A549 (cell line): ENCODE measurements at regions not wholly inside any gene's neighbourhood (a gene's known extent, or its start where the extent isn't known, plus 50 kb on each side); places are given as distances from the start of the nearest gene placed in this dataset.

Source experiments
- ATAC-seq, 2 experiments: fragments of 200-7000 bp in 1 of 2; fragments of >200 bp in 1 of 2; cut with Nextera tagmentation in 1 of 2; cut with Tn5 transposase in 1 of 2; 3 replicates each; pipeline versions ENCODE4 v1.8.0 to v1.9.1; 2018 to 2020; ENCODE audit warnings: mild to moderate bottlenecking in 1 of 2, moderate library complexity in 1 of 2
- CTCF ChIA-PET: fragments of 300-600 bp; sonication (Branson Sonifier 250); formaldehyde crosslinking; extraction: SDS; loops from one replicate; lab custom pipeline; 2021; ENCODE audit warnings: antibody characterized with exemption, inconsistent platforms; lab: Yijun Ruan, JAX
- POLR2A ChIA-PET: fragments of 350-600 bp; formaldehyde crosslinking; extraction: SDS; loops from one replicate; lab custom pipeline; 2021; ENCODE audit warnings: antibody characterized with exemption, inconsistent platforms; lab: Yijun Ruan, JAX
- DNase-seq, 2 experiments: peaks; one replicate each; pipeline versions ENCODE4 v3.0.0 to v3.0.0-alpha.2; 2011 to 2016; ENCODE audit warnings: low read depth in 1 of 2, low spot score in 1 of 2
- FAIRE-seq: peaks from 2 replicates; lab custom pipeline; 2011; peaks lifted over from hg19 to GRCh38; lab: Jason Lieb, UNC
- H3K27ac ChIP-seq, 2 experiments: fragments of >200 bp; sonication (Bioruptor Twin); formaldehyde crosslinking; 3 replicates each; pipeline ENCODE4 v1.5.1; 2016 to 2017
- H3K4me1 ChIP-seq: fragments of >200 bp; sonication (Bioruptor Twin); formaldehyde crosslinking; 3 replicates; pipeline ENCODE4 v1.6.1; 2016
- H3K4me2 ChIP-seq: fragments of >200 bp; sonication (Bioruptor Twin); formaldehyde crosslinking; 3 replicates; pipeline ENCODE4 v1.6.1; 2016
- H3K4me3 ChIP-seq: fragments of >200 bp; sonication (Bioruptor Twin); formaldehyde crosslinking; 3 replicates; pipeline ENCODE4 v1.5.1; 2016
- H3K9me3 ChIP-seq: fragments of >200 bp; sonication (Bioruptor Twin); formaldehyde crosslinking; 3 replicates; pipeline ENCODE4 v1.6.1; 2016
- ATOH8 ChIP-seq: fragments of 250-450 bp; sonication (Bioruptor Pico); IDR thresholded peaks from 2 replicates; pipeline ENCODE4 v1.5.0; 2020; ENCODE audit warnings: low read depth, mild to moderate bottlenecking, moderate library complexity
- BHLHE40 ChIP-seq: IDR thresholded peaks from 2 replicates; pipeline ENCODE4 v1.6.1; 2012; ENCODE audit warnings: low read depth, low read length, inconsistent platforms
- CEBPB ChIP-seq, 2 experiments: fragments of >200 bp in 1 of 2; sonication (Bioruptor Twin) in 1 of 2; formaldehyde crosslinking in 1 of 2; IDR thresholded peaks; 2 replicates each; pipeline ENCODE4 v1.6.1; 2012 to 2016
- CHD2 ChIP-seq: fragments of 150-350 bp; IDR thresholded peaks from 2 replicates; pipeline ENCODE4 v1.6.1; 2014; ENCODE audit warnings: low read length; ENCODE audit not compliant: partially characterized antibody
- ELK1 ChIP-seq: fragments of 150-350 bp; IDR thresholded peaks from 2 replicates; pipeline ENCODE4 v1.6.1; 2014; ENCODE audit warnings: low read depth, mild to moderate bottlenecking, low read length
- EP300 ChIP-seq, 2 experiments: fragments of >200 bp; sonication (Bioruptor Twin); formaldehyde crosslinking; IDR thresholded peaks; 2 replicates in 1 of 2; 3 replicates in 1 of 2; pipeline ENCODE4 v1.6.1; 2016 to 2017
- FOSB ChIP-seq: fragments of 250-450 bp; sonication (Bioruptor Pico); IDR thresholded peaks from 2 replicates; pipeline ENCODE4 v1.5.0; 2020; ENCODE audit warnings: mild to moderate bottlenecking, moderate library complexity
- FOSL2 ChIP-seq, 2 experiments: fragments of 450-650 bp in 1 of 2; fragments of >200 bp in 1 of 2; sonication (Bioruptor Twin) in 1 of 2; formaldehyde crosslinking; IDR thresholded peaks; 2 replicates each; pipeline versions ENCODE4 v1.5.0 to v1.6.1; 2016 to 2020; ENCODE audit warnings: mild to moderate bottlenecking in 1 of 2, moderate library complexity in 1 of 2
- HDAC2 ChIP-seq: fragments of 200-600 bp; sonication (generic); IDR thresholded peaks from 2 replicates; pipeline ENCODE4 v1.6.1; 2016
- HEYL ChIP-seq: fragments of 250-450 bp; sonication (Bioruptor Pico); IDR thresholded peaks from 2 replicates; pipeline ENCODE4 v1.8.0; 2021; ENCODE audit warnings: mild to moderate bottlenecking, moderate library complexity
- HOXB13 ChIP-seq: fragments of 250-450 bp; sonication (Bioruptor Pico); IDR thresholded peaks from 2 replicates; pipeline ENCODE4 v1.5.0; 2020; ENCODE audit warnings: low read depth, mild to moderate bottlenecking, moderate library complexity
- JUN ChIP-seq, 2 experiments: fragments of >200 bp; sonication (Bioruptor Twin); formaldehyde crosslinking; IDR thresholded peaks; 2 replicates in 1 of 2; 3 replicates in 1 of 2; pipeline ENCODE4 v1.6.1; 2016 to 2017
- KDM1A ChIP-seq: fragments of 200-600 bp; sonication (generic); IDR thresholded peaks from 2 replicates; pipeline ENCODE4 v1.6.1; 2016; ENCODE audit warnings: low read depth, mild to moderate bottlenecking
- KDM5A ChIP-seq: fragments of 200-600 bp; sonication (generic); IDR thresholded peaks from 2 replicates; pipeline ENCODE4 v1.6.1; 2016; ENCODE audit warnings: antibody characterized with exemption, mild to moderate bottlenecking
- MAFK ChIP-seq: fragments of 450-650 bp; IDR thresholded peaks from 2 replicates; pipeline ENCODE4 v1.6.1; 2014; ENCODE audit not compliant: partially characterized antibody
- MAX ChIP-seq: IDR thresholded peaks from 2 replicates; pipeline ENCODE4 v1.6.1; 2012
- NPAS2 ChIP-seq: fragments of 250-450 bp; sonication (Bioruptor Pico); IDR thresholded peaks from 2 replicates; pipeline ENCODE4 v1.8.0; 2022; ENCODE audit warnings: mild to moderate bottlenecking, moderate library complexity, borderline replicate concordance
- NR3C1 ChIP-seq: fragments of >200 bp; sonication (Bioruptor Twin); formaldehyde crosslinking; IDR thresholded peaks from 3 replicates; pipeline ENCODE4 v1.6.1; 2017
- PBX3 ChIP-seq: IDR thresholded peaks from 2 replicates; pipeline ENCODE4 v1.6.1; 2012
- PHF8 ChIP-seq: fragments of 200-600 bp; sonication (generic); IDR thresholded peaks from 2 replicates; pipeline ENCODE4 v1.6.1; 2016; ENCODE audit warnings: low read depth, mild to moderate bottlenecking, antibody characterized with exemption, moderate library complexity, borderline replicate concordance
- POLR2A ChIP-seq: IDR thresholded peaks from 2 replicates; pipeline ENCODE4 v1.6.1; 2012; ENCODE audit warnings: mild to moderate bottlenecking, low read length
- RARB ChIP-seq: fragments of 250-450 bp; sonication (Bioruptor Pico); IDR thresholded peaks from 2 replicates; pipeline ENCODE4 v1.8.0; 2021; ENCODE audit warnings: mild to moderate bottlenecking, moderate library complexity
- REST ChIP-seq: fragments of 200-600 bp; sonication (generic); IDR thresholded peaks from 2 replicates; pipeline ENCODE4 v1.6.1; 2016; ENCODE audit warnings: antibody characterized with exemption, mild to moderate bottlenecking, moderate library complexity
- SMC3 ChIP-seq: fragments of >200 bp; sonication (Bioruptor Twin); formaldehyde crosslinking; IDR thresholded peaks from 3 replicates; pipeline ENCODE4 v1.6.1; 2018; ENCODE audit warnings: inconsistent platforms
- TP53 ChIP-seq: fragments of 250-450 bp; sonication (Bioruptor Pico); IDR thresholded peaks from 2 replicates; pipeline ENCODE4 v1.5.0; 2021; ENCODE audit warnings: mild to moderate bottlenecking, moderate library complexity
- USF2 ChIP-seq: fragments of 450-650 bp; IDR thresholded peaks from 2 replicates; pipeline ENCODE4 v1.6.1; 2014; ENCODE audit warnings: antibody characterized with exemption
- ZNF302 ChIP-seq: fragments of 250-450 bp; sonication (Bioruptor Pico); IDR thresholded peaks from 2 replicates; pipeline ENCODE4 v1.9.0; 2021; ENCODE audit warnings: inconsistent platforms, mild to moderate bottlenecking, moderate library complexity
- WGBS: methylation state at CpG from one replicate; pipeline ENCODE4 v1.1.6; 2017; ENCODE audit errors: missing lambda C conversion rate; 5-methylcytosine and 5-hydroxymethylcytosine counted together

GRCh38 chr7:15042285-15043065, 139.9 kb upstream of the DGKB start:
- no peak for ATAC-seq
- no peak overlapping the region for H3K4me2 ChIP-seq
- TF ChIP-seq PHF8: no peak
- TF ChIP-seq ELK1: no peak
- TF ChIP-seq HDAC2: no peak
- TF ChIP-seq HOXB13 (CRISPR knock-in tag): no peak
- no peak for TF ChIP-seq KDM5A
- TF ChIP-seq CEBPB (IDR thresholded peaks at IDR 0.05): no peak
- no peak for TF ChIP-seq CHD2
- no peak for TF ChIP-seq SMC3
- no peak for TF ChIP-seq REST
- no peak for TF ChIP-seq MAX
- TF ChIP-seq EP300 (IDR thresholded peaks at IDR 0.05): no peak
- no peak for TF ChIP-seq MAFK
- TF ChIP-seq BHLHE40: no peak
- no peak for TF ChIP-seq ZNF302 (CRISPR knock-in tag)
- TF ChIP-seq FOSL2 (IDR thresholded peaks at IDR 0.05): no peak
- no peak for TF ChIP-seq FOSL2 (CRISPR knock-in tag; IDR thresholded peaks at IDR 0.05)
- TF ChIP-seq RARB (CRISPR knock-in tag): no peak
- TF ChIP-seq POLR2A: no peak
- no peak for TF ChIP-seq HEYL (CRISPR knock-in tag)
- no peak for TF ChIP-seq USF2
- no peak for TF ChIP-seq ATOH8 (CRISPR knock-in tag)
- TF ChIP-seq, all 56 proteins: peak for 0
- no peak for FAIRE-seq
- WGBS: 36% methylated on average over 1 of the region's 1 CpG
- Histone ChIP-seq H3K27ac (no peak overlapping the region), H3K4me1 (no peaks in the 10 kb centered on the region), H3K9me3 (no peaks in the 10 kb centered on the region), H3K4me3 (no peak overlapping the region)
- ChIA-PET POLR2A (no interaction called here), CTCF (no interaction called here)
- DNase-seq: no peak

- ChIA-PET CTCF (no interaction called here), POLR2A (no interaction called here)
- WGBS: 21% methylated on average over 5 of the region's 5 CpGs
- no peak overlapping the region for H3K4me3 ChIP-seq
- no peaks in the 10 kb centered on the region for H3K9me3 ChIP-seq
- no peaks in the 10 kb centered on the region for H3K4me1 ChIP-seq
- DNase-seq (no peak), ATAC-seq (no peak), FAIRE-seq (no peak)
- TF ChIP-seq JUN (IDR thresholded peaks at IDR 0.05): no peak
- TF ChIP-seq PBX3: no peak
- no peak for TF ChIP-seq FOSB (CRISPR knock-in tag)
- no peak for TF ChIP-seq SMC3
- TF ChIP-seq NPAS2 (CRISPR knock-in tag): no peak
- TF ChIP-seq KDM1A: no peak
- no peak for TF ChIP-seq MAFK
- no peak for TF ChIP-seq TP53 (CRISPR knock-in tag)
- no peak for TF ChIP-seq NR3C1
- H3K4me2 ChIP-seq: no peak overlapping the region
- H3K27ac ChIP-seq: no peak overlapping the region
Observed at GRCh38 chr7:15041226-15041625, 138.7 kb upstream of the DGKB start.
